SK-N-MC (cell line): ENCODE measurements at regions not wholly inside any gene's neighbourhood (a gene's known extent, or its start where the extent isn't known, plus 50 kb on each side); places are given as distances from the start of the nearest gene placed in this dataset.

Experiments used
- EZH2 ChIP-seq: fragments of 200-600 bp; sonication (generic); IDR thresholded peaks from one replicate; pipeline ENCODE4 v1.6.1; 2017; ENCODE audit warnings: antibody characterized with exemption
- FOXP2 ChIP-seq: optimal IDR thresholded peaks from 2 replicates; pipeline ENCODE3; 2011; ENCODE audit warnings: mild to moderate bottlenecking, moderate library complexity; ENCODE audit not compliant: insufficient read depth; ENCODE audit errors: extremely low read length, control extremely low read depth
- POLR2AphosphoS5 ChIP-seq: IDR thresholded peaks from 2 replicates; pipeline ENCODE4 v1.6.1; 2012; ENCODE audit warnings: mild to moderate bottlenecking, low read depth, low read length, borderline replicate concordance

- no peak for TF ChIP-seq EZH2
- no peak for TF ChIP-seq POLR2AphosphoS5
- no peak for TF ChIP-seq FOXP2
Measured at GRCh38 chr1:219318826-219319225, 145.1 kb downstream of the LYPLAL1 start.
